HEK293 (cell line): ENCODE measurements at regions not wholly inside any gene's neighbourhood (a gene's known extent, or its start where the extent isn't known, plus 50 kb on each side); places are given as distances from the start of the nearest gene placed in this dataset.
A peak's percentile ranks its signal among the peaks of the same experiment; 100 is the strongest.

ENCODE experiments used
- CTCF ChIA-PET: fragments of 350-600 bp; formaldehyde crosslinking; extraction: SDS; loops from one replicate; lab custom pipeline; 2021; ENCODE audit warnings: antibody characterized with exemption; lab: Yijun Ruan, JAX
- POLR2A ChIA-PET: fragments of 300-600 bp; formaldehyde crosslinking; extraction: SDS; loops from one replicate; lab custom pipeline; 2020; ENCODE audit warnings: antibody characterized with exemption, inconsistent platforms; lab: Yijun Ruan, JAX
- H3K27ac ChIP-seq: fragments of 200-500 bp; sonication (Bioruptor generic); 2 replicates; pipeline ENCODE4 v1.5.1; 2014; ENCODE audit warnings: low read depth, low read length, control low read depth, inconsistent platforms; ENCODE audit errors: extremely low read depth
- H3K36me3 ChIP-seq, 2 experiments: fragments of 200-500 bp in 1 of 2; sonication (Bioruptor generic) in 1 of 2; 1 replicate in 1 of 2; 2 replicates in 1 of 2; pipeline ENCODE4 v1.5.1; 2014 to 2017; ENCODE audit warnings: inconsistent platforms in 2 of 2, low read length in 2 of 2; ENCODE audit not compliant: control insufficient read depth in 2 of 2, insufficient read depth in 1 of 2
- H3K4me1 ChIP-seq: fragments of 200-500 bp; sonication (Bioruptor generic); 2 replicates; pipeline ENCODE4 v1.5.1; 2014; ENCODE audit warnings: mild to moderate bottlenecking, low read length, inconsistent platforms; ENCODE audit not compliant: control insufficient read depth, insufficient read depth
- H3K4me3 ChIP-seq: 2 replicates; pipeline ENCODE4 v1.5.1; 2011; ENCODE audit warnings: low read depth, mild to moderate bottlenecking, control low read depth, low read length, moderate library complexity
- H3K9me3 ChIP-seq: fragments of 200-500 bp; sonication (Bioruptor generic); 2 replicates; pipeline ENCODE4 v1.5.1; 2014; ENCODE audit warnings: low read depth, low read length, inconsistent platforms; ENCODE audit not compliant: control insufficient read depth, insufficient read depth
- HOXA7 ChIP-seq: sonication (generic); formaldehyde crosslinking; IDR thresholded peaks from 2 replicates; pipeline ENCODE4 v1.8.1; 2022; ENCODE audit warnings: missing genetic modification reagents, borderline replicate concordance
- KLF16 ChIP-seq: fragments of 450-650 bp; formaldehyde crosslinking; IDR thresholded peaks from 2 replicates; pipeline ENCODE4 v1.5.1; 2017; ENCODE audit warnings: missing biosample characterization, missing genetic modification characterization
- REPIN1 ChIP-seq: fragments of 450-650 bp; formaldehyde crosslinking; IDR thresholded peaks from 2 replicates; pipeline ENCODE4 v1.5.1; 2017; ENCODE audit warnings: missing biosample characterization, missing genetic modification characterization, low read depth
- SETDB1 ChIP-seq: IDR thresholded peaks from one replicate; pipeline ENCODE4 v1.6.1; 2017; ENCODE audit warnings: mild to moderate bottlenecking, low read length, moderate library complexity, mixed read lengths; ENCODE audit not compliant: insufficient read length
- TRIM28 ChIP-seq: IDR thresholded peaks from 2 replicates; pipeline ENCODE4 v1.6.1; 2011; ENCODE audit warnings: low read length, control low read depth, borderline replicate concordance
- ZNF10 ChIP-seq: fragments of 450-650 bp; formaldehyde crosslinking; IDR thresholded peaks from 2 replicates; pipeline ENCODE4 v1.5.1; 2017; ENCODE audit warnings: missing biosample characterization, missing genetic modification characterization
- ZNF114 ChIP-seq: fragments of 450-650 bp; formaldehyde crosslinking; IDR thresholded peaks from 2 replicates; pipeline ENCODE4 v1.5.0; 2017; ENCODE audit warnings: missing biosample characterization, missing genetic modification characterization
- ZNF146 ChIP-seq: fragments of 450-650 bp; formaldehyde crosslinking; IDR thresholded peaks from 2 replicates; pipeline ENCODE4 v1.5.1; 2016; ENCODE audit warnings: missing biosample characterization, missing genetic modification characterization
- ZNF211 ChIP-seq: fragments of 450-650 bp; formaldehyde crosslinking; IDR thresholded peaks from 2 replicates; pipeline ENCODE4 v1.5.1; 2016; ENCODE audit warnings: low read depth, missing biosample characterization, missing genetic modification characterization
- ZNF223 ChIP-seq: fragments of 450-650 bp; formaldehyde crosslinking; IDR thresholded peaks from 2 replicates; pipeline ENCODE4 v1.5.1; 2016; ENCODE audit warnings: missing biosample characterization, missing genetic modification characterization
- ZNF394 ChIP-seq: fragments of 450-650 bp; formaldehyde crosslinking; IDR thresholded peaks from 2 replicates; pipeline ENCODE4 v1.5.1; 2016; ENCODE audit warnings: missing biosample characterization, missing genetic modification characterization, mild to moderate bottlenecking, moderate library complexity, borderline replicate concordance
- ZNF596 ChIP-seq: fragments of 450-650 bp; IDR thresholded peaks from 2 replicates; pipeline ENCODE4 v1.5.0; 2018; ENCODE audit warnings: missing biosample characterization, mild to moderate bottlenecking, missing genetic modification characterization, moderate library complexity
- ZNF629 ChIP-seq: fragments of 450-650 bp; formaldehyde crosslinking; IDR thresholded peaks from 2 replicates; pipeline ENCODE4 v1.5.1; 2017; ENCODE audit warnings: missing biosample characterization, missing genetic modification characterization
- ZNF654 ChIP-seq: fragments of 450-650 bp; formaldehyde crosslinking; IDR thresholded peaks from 2 replicates; pipeline ENCODE4 v1.5.1; 2016; ENCODE audit warnings: low read depth, missing biosample characterization, missing genetic modification characterization
- ZNF791 ChIP-seq: fragments of 450-650 bp; formaldehyde crosslinking; IDR thresholded peaks from 2 replicates; pipeline ENCODE4 v1.5.1; 2016; ENCODE audit warnings: missing biosample characterization, missing genetic modification characterization
- ZSCAN23 ChIP-seq: fragments of 450-650 bp; formaldehyde crosslinking; IDR thresholded peaks from 2 replicates; pipeline ENCODE4 v1.5.1; 2016; ENCODE audit warnings: missing biosample characterization, missing genetic modification characterization
- ZXDB ChIP-seq: fragments of 450-650 bp; formaldehyde crosslinking; IDR thresholded peaks from 2 replicates; pipeline ENCODE4 v1.5.1; 2016; ENCODE audit warnings: missing biosample characterization, missing genetic modification characterization
- TF ChIP-seq, protein P1 (sequence below): fragments of 450-650 bp; formaldehyde crosslinking; conservative IDR thresholded peaks from 2 replicates; pipeline ENCODE4 v1.5.1; 2016; ENCODE audit warnings: low read depth, missing biosample characterization, missing genetic modification characterization
- TF ChIP-seq, protein P2 (sequence below): fragments of 450-650 bp; formaldehyde crosslinking; IDR thresholded peaks from 2 replicates; pipeline ENCODE4 v1.5.0; 2017; ENCODE audit warnings: missing biosample characterization, missing genetic modification characterization, borderline replicate concordance
- TF ChIP-seq, protein P3 (sequence below): fragments of 450-650 bp; formaldehyde crosslinking; IDR thresholded peaks from 2 replicates; pipeline ENCODE4 v1.5.1; 2016; ENCODE audit warnings: missing biosample characterization, missing genetic modification characterization
- TF ChIP-seq, protein P4 (sequence below): fragments of 450-650 bp; formaldehyde crosslinking; IDR thresholded peaks from 2 replicates; pipeline ENCODE4 v1.5.1; 2016; ENCODE audit warnings: missing biosample characterization, missing genetic modification characterization

DNA sequence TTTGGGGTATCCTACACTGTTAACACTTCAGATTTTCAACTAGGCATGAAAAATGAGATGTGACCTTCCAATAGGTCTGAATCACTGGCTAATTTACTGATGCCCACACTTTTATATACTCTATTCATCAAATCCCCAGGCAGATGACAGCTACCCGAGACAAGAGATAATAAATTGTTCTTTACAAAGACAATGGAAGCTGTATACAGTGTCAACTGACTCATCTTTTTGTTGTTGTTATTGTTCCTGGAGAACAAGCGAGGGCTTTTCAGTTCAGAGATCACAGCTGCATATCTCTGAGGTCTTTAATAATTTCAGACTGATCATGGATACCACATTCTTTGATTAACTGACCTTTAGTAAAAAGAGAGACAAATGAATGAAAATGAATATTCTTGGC lies 228.9 kb downstream of the SDHAF3 start (continued):
- TF ChIP-seq TRIM28 (no peak), REPIN1 (tag by site-specific recombination) (no peak), ZNF223 (no peak), ZXDB (no peak), ZNF114 (no peak)

DNA sequence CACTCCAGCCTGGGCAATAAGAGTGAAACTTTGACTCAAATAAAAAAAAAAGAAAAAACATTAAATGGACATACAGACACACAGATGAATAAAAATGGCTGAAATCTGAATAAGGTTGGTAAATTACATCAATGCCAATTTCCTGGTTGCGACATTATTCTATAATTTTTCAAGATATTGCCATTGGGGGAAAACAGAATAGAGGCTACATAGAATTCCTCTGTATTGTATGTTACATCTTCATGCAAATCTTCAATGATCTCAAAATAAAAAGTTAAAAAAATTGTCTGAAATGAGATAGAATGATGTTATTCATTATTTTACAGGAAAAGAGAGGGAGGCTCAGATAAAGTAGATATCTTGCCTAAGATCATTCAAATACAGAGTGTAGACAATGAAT lies 234.0 kb downstream of the SDHAF3 start:
- Histone ChIP-seq H3K36me3 (no peaks in the 10 kb centered on the region), H3K4me1 (no peaks in the 10 kb centered on the region), H3K4me3 (no peak overlapping the region), H3K9me3 (no peaks in the 10 kb centered on the region), H3K27ac (no peak overlapping the region)
- ChIA-PET POLR2A (no interaction called here), CTCF (no interaction called here)
- TF ChIP-seq, protein P1, sequence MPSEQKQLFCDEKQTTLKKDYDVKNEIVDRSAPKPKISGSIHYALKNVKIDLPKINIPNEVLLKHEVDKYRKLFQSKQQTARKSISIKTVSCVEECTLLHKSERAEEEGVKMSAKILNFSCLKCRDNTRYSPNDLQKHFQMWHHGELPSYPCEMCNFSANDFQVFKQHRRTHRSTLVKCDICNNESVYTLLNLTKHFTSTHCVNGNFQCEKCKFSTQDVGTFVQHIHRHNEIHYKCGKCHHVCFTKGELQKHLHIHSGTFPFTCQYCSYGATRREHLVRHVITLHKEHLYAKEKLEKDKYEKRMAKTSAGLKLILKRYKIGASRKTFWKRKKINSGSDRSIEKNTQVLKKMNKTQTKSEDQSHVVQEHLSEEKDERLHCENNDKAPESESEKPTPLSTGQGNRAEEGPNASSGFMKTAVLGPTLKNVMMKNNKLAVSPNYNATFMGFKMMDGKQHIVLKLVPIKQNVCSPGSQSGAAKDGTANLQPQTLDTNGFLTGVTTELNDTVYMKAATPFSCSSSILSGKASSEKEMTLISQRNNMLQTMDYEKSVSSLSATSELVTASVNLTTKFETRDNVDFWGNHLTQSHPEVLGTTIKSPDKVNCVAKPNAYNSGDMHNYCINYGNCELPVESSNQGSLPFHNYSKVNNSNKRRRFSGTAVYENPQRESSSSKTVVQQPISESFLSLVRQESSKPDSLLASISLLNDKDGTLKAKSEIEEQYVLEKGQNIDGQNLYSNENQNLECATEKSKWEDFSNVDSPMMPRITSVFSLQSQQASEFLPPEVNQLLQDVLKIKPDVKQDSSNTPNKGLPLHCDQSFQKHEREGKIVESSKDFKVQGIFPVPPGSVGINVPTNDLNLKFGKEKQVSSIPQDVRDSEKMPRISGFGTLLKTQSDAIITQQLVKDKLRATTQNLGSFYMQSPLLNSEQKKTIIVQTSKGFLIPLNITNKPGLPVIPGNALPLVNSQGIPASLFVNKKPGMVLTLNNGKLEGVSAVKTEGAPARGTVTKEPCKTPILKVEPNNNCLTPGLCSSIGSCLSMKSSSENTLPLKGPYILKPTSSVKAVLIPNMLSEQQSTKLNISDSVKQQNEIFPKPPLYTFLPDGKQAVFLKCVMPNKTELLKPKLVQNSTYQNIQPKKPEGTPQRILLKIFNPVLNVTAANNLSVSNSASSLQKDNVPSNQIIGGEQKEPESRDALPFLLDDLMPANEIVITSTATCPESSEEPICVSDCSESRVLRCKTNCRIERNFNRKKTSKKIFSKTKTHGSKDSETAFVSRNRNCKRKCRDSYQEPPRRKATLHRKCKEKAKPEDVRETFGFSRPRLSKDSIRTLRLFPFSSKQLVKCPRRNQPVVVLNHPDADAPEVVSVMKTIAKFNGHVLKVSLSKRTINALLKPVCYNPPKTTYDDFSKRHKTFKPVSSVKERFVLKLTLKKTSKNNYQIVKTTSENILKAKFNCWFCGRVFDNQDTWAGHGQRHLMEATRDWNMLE (tag by site-specific recombination): no peak
- TF ChIP-seq SETDB1: peak; percentile 83
- TF ChIP-seq ZNF791 (tag by site-specific recombination): peak; percentile 93
- TF ChIP-seq KLF16 (tag by site-specific recombination): no peak

DNA sequence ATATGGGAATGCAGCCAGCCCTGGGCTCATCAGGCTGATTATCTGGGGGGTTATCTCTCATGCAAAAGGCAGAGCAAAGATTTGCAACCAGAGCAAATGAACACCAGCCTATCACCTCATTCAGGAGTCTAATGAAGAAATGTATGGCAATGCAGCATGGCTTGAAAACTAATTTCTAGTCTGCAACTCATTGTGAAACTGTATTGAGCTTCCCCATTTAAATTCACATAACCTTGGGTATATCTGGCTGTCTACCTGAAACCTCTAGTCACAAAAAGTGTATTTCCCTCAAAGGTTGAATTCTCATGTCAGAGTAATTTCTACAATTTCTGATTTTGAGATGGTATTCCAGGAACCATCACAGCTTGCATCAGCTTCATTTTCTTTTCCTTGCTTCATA lies 240.0 kb downstream of the SDHAF3 start:
- CTCF ChIA-PET: interaction anchor here (0.6 to 0.8 kb wide), 2 partner anchors 871 to 1477 kb away, joined by 3 to 7 read pairs; no protein-coding TSS in a partner anchor
- TF ChIP-seq, protein P2, sequence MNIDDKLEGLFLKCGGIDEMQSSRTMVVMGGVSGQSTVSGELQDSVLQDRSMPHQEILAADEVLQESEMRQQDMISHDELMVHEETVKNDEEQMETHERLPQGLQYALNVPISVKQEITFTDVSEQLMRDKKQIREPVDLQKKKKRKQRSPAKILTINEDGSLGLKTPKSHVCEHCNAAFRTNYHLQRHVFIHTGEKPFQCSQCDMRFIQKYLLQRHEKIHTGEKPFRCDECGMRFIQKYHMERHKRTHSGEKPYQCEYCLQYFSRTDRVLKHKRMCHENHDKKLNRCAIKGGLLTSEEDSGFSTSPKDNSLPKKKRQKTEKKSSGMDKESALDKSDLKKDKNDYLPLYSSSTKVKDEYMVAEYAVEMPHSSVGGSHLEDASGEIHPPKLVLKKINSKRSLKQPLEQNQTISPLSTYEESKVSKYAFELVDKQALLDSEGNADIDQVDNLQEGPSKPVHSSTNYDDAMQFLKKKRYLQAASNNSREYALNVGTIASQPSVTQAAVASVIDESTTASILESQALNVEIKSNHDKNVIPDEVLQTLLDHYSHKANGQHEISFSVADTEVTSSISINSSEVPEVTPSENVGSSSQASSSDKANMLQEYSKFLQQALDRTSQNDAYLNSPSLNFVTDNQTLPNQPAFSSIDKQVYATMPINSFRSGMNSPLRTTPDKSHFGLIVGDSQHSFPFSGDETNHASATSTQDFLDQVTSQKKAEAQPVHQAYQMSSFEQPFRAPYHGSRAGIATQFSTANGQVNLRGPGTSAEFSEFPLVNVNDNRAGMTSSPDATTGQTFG (tag by site-specific recombination): no peak
- POLR2A ChIA-PET: no interaction called here

DNA sequence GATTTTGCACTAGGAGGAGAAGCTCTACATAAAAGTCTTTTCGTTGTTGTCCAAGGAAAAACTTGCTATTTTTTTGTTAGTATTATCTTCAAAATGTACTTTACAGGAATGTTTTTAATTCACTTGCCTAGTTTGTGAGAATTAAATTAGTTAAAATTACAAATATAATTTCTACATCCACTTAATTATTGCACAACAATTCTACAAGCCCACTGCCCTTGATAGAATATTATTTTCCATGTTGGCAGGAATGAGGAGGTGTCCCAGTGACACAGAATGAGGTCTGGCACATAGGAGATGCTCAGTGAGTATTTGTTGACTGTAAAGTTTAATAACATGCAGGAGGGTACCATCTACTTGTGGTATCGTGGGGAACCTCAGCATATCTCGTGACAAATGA lies 255.4 kb downstream of the SDHAF3 start:
- CTCF ChIA-PET: interaction anchor here (0.6 kb wide), 1 partner anchor 444 kb away, joined by 3 read pairs; no protein-coding TSS in a partner anchor
- no peak overlapping the region for H3K27ac ChIP-seq
- TF ChIP-seq ZNF211 (tag by site-specific recombination) (no peak), ZSCAN23 (no peak), ZNF394 (no peak), ZNF596 (tag by site-specific recombination) (no peak), ZNF654 (no peak), ZNF146 (tag by site-specific recombination) (no peak), HOXA7 (CRISPR knock-in tag) (no peak), ZNF10 (tag by site-specific recombination) (no peak), ZNF629 (tag by site-specific recombination) (no peak)
- TF ChIP-seq, protein P3, sequence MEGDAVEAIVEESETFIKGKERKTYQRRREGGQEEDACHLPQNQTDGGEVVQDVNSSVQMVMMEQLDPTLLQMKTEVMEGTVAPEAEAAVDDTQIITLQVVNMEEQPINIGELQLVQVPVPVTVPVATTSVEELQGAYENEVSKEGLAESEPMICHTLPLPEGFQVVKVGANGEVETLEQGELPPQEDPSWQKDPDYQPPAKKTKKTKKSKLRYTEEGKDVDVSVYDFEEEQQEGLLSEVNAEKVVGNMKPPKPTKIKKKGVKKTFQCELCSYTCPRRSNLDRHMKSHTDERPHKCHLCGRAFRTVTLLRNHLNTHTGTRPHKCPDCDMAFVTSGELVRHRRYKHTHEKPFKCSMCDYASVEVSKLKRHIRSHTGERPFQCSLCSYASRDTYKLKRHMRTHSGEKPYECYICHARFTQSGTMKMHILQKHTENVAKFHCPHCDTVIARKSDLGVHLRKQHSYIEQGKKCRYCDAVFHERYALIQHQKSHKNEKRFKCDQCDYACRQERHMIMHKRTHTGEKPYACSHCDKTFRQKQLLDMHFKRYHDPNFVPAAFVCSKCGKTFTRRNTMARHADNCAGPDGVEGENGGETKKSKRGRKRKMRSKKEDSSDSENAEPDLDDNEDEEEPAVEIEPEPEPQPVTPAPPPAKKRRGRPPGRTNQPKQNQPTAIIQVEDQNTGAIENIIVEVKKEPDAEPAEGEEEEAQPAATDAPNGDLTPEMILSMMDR (tag by site-specific recombination): no peak
- TF ChIP-seq, protein P4, sequence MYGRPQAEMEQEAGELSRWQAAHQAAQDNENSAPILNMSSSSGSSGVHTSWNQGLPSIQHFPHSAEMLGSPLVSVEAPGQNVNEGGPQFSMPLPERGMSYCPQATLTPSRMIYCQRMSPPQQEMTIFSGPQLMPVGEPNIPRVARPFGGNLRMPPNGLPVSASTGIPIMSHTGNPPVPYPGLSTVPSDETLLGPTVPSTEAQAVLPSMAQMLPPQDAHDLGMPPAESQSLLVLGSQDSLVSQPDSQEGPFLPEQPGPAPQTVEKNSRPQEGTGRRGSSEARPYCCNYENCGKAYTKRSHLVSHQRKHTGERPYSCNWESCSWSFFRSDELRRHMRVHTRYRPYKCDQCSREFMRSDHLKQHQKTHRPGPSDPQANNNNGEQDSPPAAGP (tag by site-specific recombination): no peak
- POLR2A ChIA-PET: no interaction called here
- no peaks in the 10 kb centered on the region for H3K4me1 ChIP-seq
- no peaks in the 10 kb centered on the region for H3K9me3 ChIP-seq
- H3K36me3 ChIP-seq: no peaks in the 10 kb centered on the region
- H3K4me3 ChIP-seq: no peak overlapping the region

More for the DNA sequence above, 240.0 kb downstream of the SDHAF3 start:
- Histone ChIP-seq H3K27ac (no peak overlapping the region), H3K4me1 (no peaks in the 10 kb centered on the region), H3K4me3 (no peak overlapping the region), H3K9me3 (no peaks in the 10 kb centered on the region), H3K36me3 (no peaks in the 10 kb centered on the region)
